ENCODE measurements at regions not wholly inside any gene's neighbourhood (a gene's known extent, or its start where the extent isn't known, plus 50 kb on each side); places are given as distances from the start of the nearest gene placed in this dataset.

DNA sequence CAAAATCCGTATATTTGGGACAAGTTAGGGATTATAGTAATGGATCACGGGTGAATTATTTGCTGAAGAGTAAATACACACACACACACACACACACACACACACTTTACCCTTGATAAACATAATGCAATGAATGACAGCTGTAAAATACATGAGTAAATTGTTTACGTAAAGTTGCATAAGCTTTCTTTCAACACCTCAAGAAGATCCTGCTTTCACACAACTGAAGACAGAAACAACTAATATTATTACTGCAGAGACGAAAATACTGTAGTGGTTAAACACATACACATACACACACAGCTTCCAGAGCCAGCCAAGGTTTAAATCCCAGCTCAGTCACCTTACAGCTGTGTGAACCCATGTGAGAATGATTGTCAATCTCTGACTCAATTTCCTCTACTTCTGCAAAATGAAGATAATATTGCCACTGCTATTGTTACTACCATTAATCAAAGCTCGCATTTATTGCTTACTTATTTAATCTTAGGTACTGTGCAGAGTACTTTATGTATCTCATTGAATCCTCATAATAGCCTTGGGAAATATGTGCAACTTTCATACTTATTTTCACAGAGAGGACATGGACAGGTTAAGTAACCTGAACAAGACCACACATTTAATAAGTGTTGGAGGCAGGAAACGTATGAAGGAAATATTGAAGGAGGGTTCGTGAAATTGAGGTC lies 50.6 kb upstream of the DOK6 start:
- no peak for DNase-seq

All from NCI-H748 treated with DMSO at 0.1 percent for 48 hours (cell line).